C4-2B (cell line): ENCODE measurements at regions not wholly inside any gene's neighbourhood (a gene's known extent, or its start where the extent isn't known, plus 50 kb on each side); places are given as distances from the start of the nearest gene placed in this dataset.

Experiments
- CTCF ChIP-seq: fragments of 450-650 bp; conservative IDR thresholded peaks from 2 replicates; pipeline ENCODE4 v1.5.1; 2017; ENCODE audit warnings: mild to moderate bottlenecking
- ZFX ChIP-seq: fragments of 450-650 bp; IDR thresholded peaks from 2 replicates; pipeline ENCODE4 v1.6.1; 2017

- no peak for TF ChIP-seq CTCF
- no peak for TF ChIP-seq ZFX
These were observed 131.0 kb downstream of the CEP57L1 start for GRCh38 chr6:109226353-109226752.
